ENCODE measurements at regions not wholly inside any gene's neighbourhood (a gene's known extent, or its start where the extent isn't known, plus 50 kb on each side); places are given as distances from the start of the nearest gene placed in this dataset.
A peak's percentile ranks its signal among the peaks of the same experiment; 100 is the strongest.

DNA sequence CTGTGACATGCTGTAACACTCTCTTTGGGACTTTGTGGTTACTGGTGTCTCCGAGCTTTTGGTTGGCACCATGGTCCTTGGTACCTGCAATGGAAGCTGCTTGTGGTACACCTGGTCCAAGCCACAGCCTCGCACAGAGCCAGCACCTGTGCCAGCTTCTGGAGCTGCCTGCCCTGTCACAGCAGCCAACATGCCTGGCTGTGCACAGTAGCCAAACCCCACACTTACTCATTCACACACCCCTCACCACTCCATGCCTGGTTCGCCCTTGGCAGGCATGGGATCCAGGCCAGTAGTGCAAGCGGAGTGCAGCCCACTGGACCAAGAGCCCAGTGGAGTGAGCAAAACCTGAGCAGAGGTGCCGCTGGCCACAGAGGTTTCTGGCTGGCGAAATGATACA is 459.9 kb downstream of the TBC1D32 start:
- H3K4me3 ChIP-seq, result no peak overlapping the region
- TF ChIP-seq, protein P1, sequence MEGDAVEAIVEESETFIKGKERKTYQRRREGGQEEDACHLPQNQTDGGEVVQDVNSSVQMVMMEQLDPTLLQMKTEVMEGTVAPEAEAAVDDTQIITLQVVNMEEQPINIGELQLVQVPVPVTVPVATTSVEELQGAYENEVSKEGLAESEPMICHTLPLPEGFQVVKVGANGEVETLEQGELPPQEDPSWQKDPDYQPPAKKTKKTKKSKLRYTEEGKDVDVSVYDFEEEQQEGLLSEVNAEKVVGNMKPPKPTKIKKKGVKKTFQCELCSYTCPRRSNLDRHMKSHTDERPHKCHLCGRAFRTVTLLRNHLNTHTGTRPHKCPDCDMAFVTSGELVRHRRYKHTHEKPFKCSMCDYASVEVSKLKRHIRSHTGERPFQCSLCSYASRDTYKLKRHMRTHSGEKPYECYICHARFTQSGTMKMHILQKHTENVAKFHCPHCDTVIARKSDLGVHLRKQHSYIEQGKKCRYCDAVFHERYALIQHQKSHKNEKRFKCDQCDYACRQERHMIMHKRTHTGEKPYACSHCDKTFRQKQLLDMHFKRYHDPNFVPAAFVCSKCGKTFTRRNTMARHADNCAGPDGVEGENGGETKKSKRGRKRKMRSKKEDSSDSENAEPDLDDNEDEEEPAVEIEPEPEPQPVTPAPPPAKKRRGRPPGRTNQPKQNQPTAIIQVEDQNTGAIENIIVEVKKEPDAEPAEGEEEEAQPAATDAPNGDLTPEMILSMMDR (IDR thresholded peaks at IDR 0.05), result no peak
- TF ChIP-seq POLR2A (IDR thresholded peaks at IDR 0.05), result no peak
- no peaks in the 10 kb centered on the region for H3K4me1 ChIP-seq

DNA sequence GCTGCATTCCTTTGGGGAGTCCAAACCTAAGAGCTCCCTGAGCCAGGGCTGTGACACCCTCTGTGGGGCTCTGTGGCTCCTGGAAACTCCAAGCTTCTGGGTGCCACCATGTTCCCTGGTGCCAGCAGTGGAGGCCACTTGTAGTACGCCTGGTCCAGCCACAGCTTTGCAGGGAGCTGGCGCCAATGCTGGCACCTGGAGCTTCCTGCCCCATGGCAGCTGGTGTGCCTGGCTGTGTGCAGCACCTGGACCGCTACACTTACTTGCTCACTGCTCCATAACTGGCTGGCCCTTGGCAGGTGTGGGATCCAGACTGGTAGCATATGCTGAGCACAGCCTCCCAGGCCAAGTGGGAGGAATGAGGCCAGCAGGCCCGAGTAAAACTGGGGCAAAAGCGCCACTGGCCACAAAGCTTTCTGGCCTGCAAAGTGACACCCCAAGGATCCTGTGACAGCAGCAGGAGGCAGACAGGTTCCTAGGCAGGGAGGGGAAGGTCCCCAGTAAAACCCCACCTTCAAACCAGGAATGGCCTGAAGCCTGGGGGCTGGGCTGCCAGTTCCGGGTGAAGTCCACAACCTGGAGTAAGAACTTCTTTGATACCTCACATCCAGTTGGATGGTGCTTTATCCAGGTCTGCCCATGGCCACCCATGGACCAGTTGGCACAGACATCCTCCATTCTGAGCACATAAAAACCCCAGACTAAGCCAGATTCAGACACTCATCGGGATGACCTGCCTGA is 461.0 kb downstream of the TBC1D32 start:
- no peak overlapping the region for H3K27ac ChIP-seq
- H3K9me3 ChIP-seq, result no peaks in the 10 kb centered on the region
- H3K4me1 ChIP-seq, result no peaks in the 10 kb centered on the region
- H3K4me3 ChIP-seq, result no peak overlapping the region
- DNase-seq, result peak in 1 of 3 donors; percentile 29
- no peaks in the 10 kb centered on the region for H3K27me3 ChIP-seq
- H3K36me3 ChIP-seq, result no peaks in the 10 kb centered on the region
- TF ChIP-seq POLR2A (IDR thresholded peaks at IDR 0.05), result no peak
- TF ChIP-seq, protein P1 (IDR thresholded peaks at IDR 0.05), result no peak

More for the DNA sequence above, 459.9 kb downstream of the TBC1D32 start:
- peak in 1 of 3 donors; percentile 37 for DNase-seq
- Histone ChIP-seq H3K27me3 (no peaks in the 10 kb centered on the region), H3K36me3 (no peaks in the 10 kb centered on the region), H3K27ac (no peak overlapping the region), H3K9me3 (no peaks in the 10 kb centered on the region)

DNA sequence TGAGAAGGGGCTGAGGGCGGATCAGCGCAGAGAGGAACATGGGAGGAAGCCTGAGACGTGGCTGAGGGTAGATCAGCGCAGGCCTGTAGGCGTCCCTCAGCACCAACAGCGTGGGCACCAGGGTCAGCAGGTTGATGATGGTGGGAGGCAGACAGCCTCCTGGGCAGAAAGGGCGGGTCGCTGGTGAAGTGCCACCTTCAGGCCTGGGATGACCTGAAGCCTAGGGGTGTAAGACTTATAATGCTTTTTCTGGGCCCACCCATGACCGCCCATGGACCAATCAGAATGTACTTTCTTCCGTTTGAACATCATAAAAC is 462.1 kb downstream of the TBC1D32 start:
- no peaks in the 10 kb centered on the region for H3K36me3 ChIP-seq
- H3K27ac ChIP-seq, result no peak overlapping the region
- TF ChIP-seq, protein P1 (IDR thresholded peaks at IDR 0.05), result no peak
- TF ChIP-seq POLR2A (IDR thresholded peaks at IDR 0.05), result no peak
- no peaks in the 10 kb centered on the region for H3K9me3 ChIP-seq
- H3K27me3 ChIP-seq, result no peaks in the 10 kb centered on the region
- H3K4me1 ChIP-seq, result no peaks in the 10 kb centered on the region
- DNase-seq, result no peak
- no peak overlapping the region for H3K4me3 ChIP-seq

DNA sequence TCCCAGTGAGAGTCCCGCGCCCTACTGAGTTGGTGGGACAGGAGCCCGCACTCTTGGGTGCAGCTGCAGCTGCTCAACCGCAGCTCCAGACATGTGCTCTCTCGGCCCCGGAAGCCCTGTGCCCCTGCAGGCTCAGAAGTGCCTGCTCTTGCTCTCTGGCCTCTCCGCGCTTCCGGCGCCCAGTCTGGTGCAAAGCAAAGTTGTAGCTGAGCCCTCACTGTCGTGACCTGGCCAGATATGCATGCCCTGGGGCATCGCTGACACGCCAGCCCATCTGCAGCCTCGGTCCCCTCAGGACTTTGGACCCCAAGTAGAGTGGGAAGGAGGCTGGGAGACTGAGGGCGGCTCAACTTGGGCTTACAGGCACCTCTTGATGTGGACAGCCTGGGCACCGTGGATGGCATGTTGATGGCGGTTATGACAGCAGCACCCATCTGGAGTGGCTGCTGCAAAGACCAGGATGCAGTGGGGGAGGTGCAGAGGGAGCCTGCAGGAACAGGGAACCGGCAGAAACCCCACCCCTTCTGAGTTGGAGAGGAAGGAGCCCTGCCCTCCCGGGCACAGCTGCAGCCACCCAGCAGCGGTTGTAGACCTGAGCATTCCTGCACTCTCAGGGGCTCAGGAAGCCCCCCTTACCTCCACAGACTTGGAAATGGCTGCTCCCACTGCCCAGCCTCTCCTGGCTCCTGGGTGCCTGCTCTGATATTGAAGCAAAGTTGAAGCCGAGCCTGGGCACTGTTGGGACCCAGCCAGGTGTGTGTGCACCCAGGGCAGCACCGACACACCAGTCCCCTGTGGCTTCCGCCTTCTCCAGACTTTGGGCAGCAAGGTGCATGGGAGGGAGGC is 462.6 kb downstream of the TBC1D32 start:
- Histone ChIP-seq H3K4me1 (no peaks in the 10 kb centered on the region), H3K9me3 (no peaks in the 10 kb centered on the region), H3K4me3 (no peak overlapping the region), H3K27me3 (no peaks in the 10 kb centered on the region), H3K36me3 (no peaks in the 10 kb centered on the region), H3K27ac (no peak overlapping the region)
- DNase-seq, result peak in 1 of 3 donors; percentile 31
- TF ChIP-seq, protein P1 (IDR thresholded peaks at IDR 0.05), result no peak
- no peak for TF ChIP-seq POLR2A (IDR thresholded peaks at IDR 0.05)

DNA sequence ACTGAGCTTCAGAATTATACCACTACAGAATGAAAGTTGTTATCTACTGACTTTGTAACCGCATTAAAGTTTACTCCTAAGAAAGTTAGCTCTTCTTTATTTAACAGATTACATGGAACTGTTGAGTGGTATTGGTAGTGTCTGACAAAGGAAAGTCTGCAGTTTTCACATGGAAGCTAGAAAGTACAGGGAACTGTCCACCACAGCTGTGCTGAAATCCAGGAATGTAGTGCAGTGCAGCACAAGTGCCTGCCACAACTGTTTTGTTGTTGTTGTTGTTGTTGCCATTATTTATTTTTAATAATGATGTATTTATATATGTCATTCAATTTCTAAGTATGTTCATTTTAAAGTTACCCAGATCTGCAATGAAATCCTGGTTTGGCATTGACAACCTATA is 464.9 kb downstream of the TBC1D32 start:
- DNase-seq, result no peak
- Histone ChIP-seq H3K27me3 (no peaks in the 10 kb centered on the region), H3K9me3 (no peaks in the 10 kb centered on the region), H3K4me3 (no peak overlapping the region), H3K27ac (no peak overlapping the region), H3K4me1 (no peaks in the 10 kb centered on the region), H3K36me3 (no peaks in the 10 kb centered on the region)
- TF ChIP-seq, protein P1 (IDR thresholded peaks at IDR 0.05), result no peak
- TF ChIP-seq POLR2A (IDR thresholded peaks at IDR 0.05), result no peak

Measured in Peyer's patch (tissue), 4 donors.